ELR (cell line): ENCODE measurements at regions not wholly inside any gene's neighbourhood (a gene's known extent, or its start where the extent isn't known, plus 50 kb on each side); places are given as distances from the start of the nearest gene placed in this dataset.
A peak's percentile ranks its signal among the peaks of the same experiment; 100 is the strongest.
"Not testable (repeated sequence)": the region's sequence is repeated elsewhere in the genome, so short reads cannot be mapped to it uniquely, and the experiment has no call there.

Source experiments
- DNase-seq: peaks from one replicate; pipeline ENCODE4 v3.0.0-alpha.2; 2015; ENCODE audit warnings: low read depth

- DNase-seq: no peak
Measured at GRCh38 chr14:103186909-103187586, 63.8 kb downstream of the TNFAIP2 start.

- DNase-seq: no peak
Measured at GRCh38 chr14:103187911-103188310, 64.7 kb downstream of the TNFAIP2 start.

- peak; percentile 50 for DNase-seq
Measured at GRCh38 chr14:103188810-103189480, 65.7 kb downstream of the TNFAIP2 start.

GRCh38 chr14:103189481-103190470 is 66.5 kb downstream of the TNFAIP2 start:
- no peak for DNase-seq

GRCh38 chr14:103190741-103191140 is 67.5 kb downstream of the TNFAIP2 start:
- no peak for DNase-seq

GRCh38 chr14:103191844-103192243 is 68.6 kb downstream of the TNFAIP2 start:
- no peak for DNase-seq

- no peak for DNase-seq
Measured at GRCh38 chr14:103192246-103192840, 69.1 kb downstream of the TNFAIP2 start.

- not testable (repeated sequence) for DNase-seq
Measured at GRCh38 chr14:103192861-103193260, 69.6 kb downstream of the TNFAIP2 start.

- not testable (repeated sequence) for DNase-seq
Measured at GRCh38 chr14:103193491-103193890, 70.2 kb downstream of the TNFAIP2 start.

- DNase-seq: peak; percentile 33
Measured at GRCh38 chr14:103194256-103195045, 71.2 kb downstream of the TNFAIP2 start.

GRCh38 chr14:103195828-103196615 is 72.8 kb downstream of the TNFAIP2 start:
- no peak for DNase-seq

GRCh38 chr14:103196716-103197115 is 73.5 kb downstream of the TNFAIP2 start:
- no peak for DNase-seq

GRCh38 chr14:103198131-103199105 is 75.2 kb downstream of the TNFAIP2 start:
- DNase-seq: peak; percentile 52

GRCh38 chr14:103199124-103199523 is 75.9 kb downstream of the TNFAIP2 start:
- DNase-seq: no peak

- no peak for DNase-seq
Measured at GRCh38 chr14:103201801-103202200, 78.5 kb downstream of the TNFAIP2 start.

- peak; percentile 24 for DNase-seq
Measured at GRCh38 chr14:103204852-103205540, 81.7 kb downstream of the TNFAIP2 start.

GRCh38 chr14:103205541-103205906 is 82.3 kb downstream of the TNFAIP2 start:
- DNase-seq: no peak

GRCh38 chr14:103206023-103206481 is 82.8 kb downstream of the TNFAIP2 start:
- no peak for DNase-seq
